ENCODE measurements at regions not wholly inside any gene's neighbourhood (a gene's known extent, or its start where the extent isn't known, plus 50 kb on each side); places are given as distances from the start of the nearest gene placed in this dataset.

DNA sequence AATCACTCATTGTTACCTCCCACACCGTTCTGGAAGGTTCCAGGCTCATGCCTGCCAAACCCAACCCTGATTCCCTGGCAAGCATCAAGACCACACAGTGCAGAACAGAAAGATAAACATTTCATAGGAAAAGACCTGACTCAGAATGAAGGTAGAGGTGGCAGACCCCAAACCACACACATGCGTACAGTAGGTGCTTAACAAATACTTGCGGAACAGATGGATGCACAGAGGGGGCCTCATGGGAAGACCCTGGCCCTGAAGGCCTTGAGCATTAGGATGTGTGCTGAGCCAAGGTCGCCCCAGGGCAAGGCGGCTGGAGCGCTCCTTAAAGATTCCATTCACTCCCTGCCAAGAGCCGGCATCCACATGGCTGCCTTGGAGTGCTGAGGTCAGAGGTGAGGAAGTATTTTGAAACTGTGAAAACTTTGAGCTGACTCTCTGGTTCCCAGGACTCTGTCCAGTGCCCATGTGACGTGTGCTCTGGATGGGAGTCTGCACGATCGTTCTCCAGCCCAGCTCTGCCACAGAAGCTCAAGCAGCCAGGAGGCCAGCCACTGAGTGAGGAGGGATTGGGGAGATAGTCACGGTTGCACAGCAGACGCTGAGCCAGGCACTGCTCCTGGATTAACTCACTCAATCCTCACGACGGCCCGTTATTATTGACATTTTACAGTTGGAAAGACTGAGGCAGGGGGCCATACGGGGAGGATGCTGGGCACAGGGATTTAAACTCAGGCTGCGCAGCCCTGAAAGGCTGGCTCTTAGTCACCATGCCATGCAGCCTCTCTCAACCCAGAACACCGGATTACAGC, 65.5 kb upstream of the AFDN start (continued):
- peak; percentile 70; the same call in 1 of the 2 replicates for TF ChIP-seq MIER3 (CRISPR knock-in tag; IDR thresholded peaks at IDR 0.05; ENCODE audit: borderline replicate concordance)
- TF ChIP-seq POLR2AphosphoS2 (IDR thresholded peaks at IDR 0.05; ENCODE audit: low read depth, low read length) = no peak
- TF ChIP-seq KLF12 (CRISPR knock-in tag; IDR thresholded peaks at IDR 0.05; ENCODE audit: borderline replicate concordance) = no peak
- TF ChIP-seq, protein P1, sequence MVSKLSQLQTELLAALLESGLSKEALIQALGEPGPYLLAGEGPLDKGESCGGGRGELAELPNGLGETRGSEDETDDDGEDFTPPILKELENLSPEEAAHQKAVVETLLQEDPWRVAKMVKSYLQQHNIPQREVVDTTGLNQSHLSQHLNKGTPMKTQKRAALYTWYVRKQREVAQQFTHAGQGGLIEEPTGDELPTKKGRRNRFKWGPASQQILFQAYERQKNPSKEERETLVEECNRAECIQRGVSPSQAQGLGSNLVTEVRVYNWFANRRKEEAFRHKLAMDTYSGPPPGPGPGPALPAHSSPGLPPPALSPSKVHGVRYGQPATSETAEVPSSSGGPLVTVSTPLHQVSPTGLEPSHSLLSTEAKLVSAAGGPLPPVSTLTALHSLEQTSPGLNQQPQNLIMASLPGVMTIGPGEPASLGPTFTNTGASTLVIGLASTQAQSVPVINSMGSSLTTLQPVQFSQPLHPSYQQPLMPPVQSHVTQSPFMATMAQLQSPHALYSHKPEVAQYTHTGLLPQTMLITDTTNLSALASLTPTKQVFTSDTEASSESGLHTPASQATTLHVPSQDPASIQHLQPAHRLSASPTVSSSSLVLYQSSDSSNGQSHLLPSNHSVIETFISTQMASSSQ (IDR thresholded peaks at IDR 0.05; ENCODE audit: low read depth) = no peak
- TF ChIP-seq, protein P1 (CRISPR knock-in tag; IDR thresholded peaks at IDR 0.05; ENCODE audit: borderline replicate concordance) = peak; percentile 57; the same call in 1 of the 2 replicates
- TF ChIP-seq MED1 (CRISPR knock-in tag; IDR thresholded peaks at IDR 0.05) = peak; percentile 85
- 0 out of 2 replicates have a peak, but pooled peaks have one; percentile 42 for TF ChIP-seq SATB2 (CRISPR knock-in tag; IDR thresholded peaks at IDR 0.05)
- TF ChIP-seq ARHGAP35 (CRISPR knock-in tag; IDR thresholded peaks at IDR 0.05; ENCODE audit: borderline replicate concordance) = peak; percentile 38; the same call in 1 of the 2 replicates
- no peak for TF ChIP-seq TCF7 (IDR thresholded peaks at IDR 0.05; ENCODE audit: low read depth)
- no peak for TF ChIP-seq HNRNPH1 (optimal IDR thresholded peaks at IDR 0.05; ENCODE audit: low read depth, low read length)
- TF ChIP-seq, protein P2, sequence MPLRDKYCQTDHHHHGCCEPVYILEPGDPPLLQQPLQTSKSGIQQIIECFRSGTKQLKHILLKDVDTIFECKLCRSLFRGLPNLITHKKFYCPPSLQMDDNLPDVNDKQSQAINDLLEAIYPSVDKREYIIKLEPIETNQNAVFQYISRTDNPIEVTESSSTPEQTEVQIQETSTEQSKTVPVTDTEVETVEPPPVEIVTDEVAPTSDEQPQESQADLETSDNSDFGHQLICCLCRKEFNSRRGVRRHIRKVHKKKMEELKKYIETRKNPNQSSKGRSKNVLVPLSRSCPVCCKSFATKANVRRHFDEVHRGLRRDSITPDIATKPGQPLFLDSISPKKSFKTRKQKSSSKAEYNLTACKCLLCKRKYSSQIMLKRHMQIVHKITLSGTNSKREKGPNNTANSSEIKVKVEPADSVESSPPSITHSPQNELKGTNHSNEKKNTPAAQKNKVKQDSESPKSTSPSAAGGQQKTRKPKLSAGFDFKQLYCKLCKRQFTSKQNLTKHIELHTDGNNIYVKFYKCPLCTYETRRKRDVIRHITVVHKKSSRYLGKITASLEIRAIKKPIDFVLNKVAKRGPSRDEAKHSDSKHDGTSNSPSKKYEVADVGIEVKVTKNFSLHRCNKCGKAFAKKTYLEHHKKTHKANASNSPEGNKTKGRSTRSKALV (CRISPR knock-in tag; IDR thresholded peaks at IDR 0.05) = no peak
- TF ChIP-seq ZSCAN22 (CRISPR knock-in tag; IDR thresholded peaks at IDR 0.05) = no peak
- TF ChIP-seq, protein P3, sequence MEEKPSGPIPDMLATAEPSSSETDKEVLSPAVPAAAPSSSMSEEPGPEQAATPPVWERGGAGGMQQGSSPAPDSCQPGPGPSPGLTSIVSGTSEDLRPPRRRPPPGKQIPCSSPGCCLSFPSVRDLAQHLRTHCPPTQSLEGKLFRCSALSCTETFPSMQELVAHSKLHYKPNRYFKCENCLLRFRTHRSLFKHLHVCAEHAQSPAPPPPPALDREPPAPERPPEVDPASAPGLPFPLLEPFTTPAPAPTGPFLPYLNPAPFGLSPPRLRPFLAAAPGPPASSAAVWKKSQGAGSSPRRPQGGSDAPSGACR (CRISPR knock-in tag; IDR thresholded peaks at IDR 0.05) = peak; percentile 43; the same call in 1 of the 2 replicates
- TF ChIP-seq AGO1 (IDR thresholded peaks at IDR 0.05; ENCODE audit: low read depth, low read length, poor library complexity, severe bottlenecking) = no peak
- TF ChIP-seq SPEN (CRISPR knock-in tag; IDR thresholded peaks at IDR 0.05; ENCODE audit: low read depth) = peak; percentile 82; the same call in 1 of the 2 replicates
- TF ChIP-seq ZNF841 (CRISPR knock-in tag; IDR thresholded peaks at IDR 0.05; ENCODE audit: borderline replicate concordance) = no peak
- TF ChIP-seq, protein P4, sequence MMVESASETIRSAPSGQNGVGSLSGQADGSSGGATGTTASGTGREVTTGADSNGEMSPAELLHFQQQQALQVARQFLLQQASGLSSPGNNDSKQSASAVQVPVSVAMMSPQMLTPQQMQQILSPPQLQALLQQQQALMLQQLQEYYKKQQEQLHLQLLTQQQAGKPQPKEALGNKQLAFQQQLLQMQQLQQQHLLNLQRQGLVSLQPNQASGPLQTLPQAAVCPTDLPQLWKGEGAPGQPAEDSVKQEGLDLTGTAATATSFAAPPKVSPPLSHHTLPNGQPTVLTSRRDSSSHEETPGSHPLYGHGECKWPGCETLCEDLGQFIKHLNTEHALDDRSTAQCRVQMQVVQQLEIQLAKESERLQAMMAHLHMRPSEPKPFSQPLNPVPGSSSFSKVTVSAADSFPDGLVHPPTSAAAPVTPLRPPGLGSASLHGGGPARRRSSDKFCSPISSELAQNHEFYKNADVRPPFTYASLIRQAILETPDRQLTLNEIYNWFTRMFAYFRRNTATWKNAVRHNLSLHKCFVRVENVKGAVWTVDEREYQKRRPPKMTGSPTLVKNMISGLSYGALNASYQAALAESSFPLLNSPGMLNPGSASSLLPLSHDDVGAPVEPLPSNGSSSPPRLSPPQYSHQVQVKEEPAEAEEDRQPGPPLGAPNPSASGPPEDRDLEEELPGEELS (CRISPR knock-in tag; IDR thresholded peaks at IDR 0.05) = peak; percentile 51
- TF ChIP-seq, protein P5, sequence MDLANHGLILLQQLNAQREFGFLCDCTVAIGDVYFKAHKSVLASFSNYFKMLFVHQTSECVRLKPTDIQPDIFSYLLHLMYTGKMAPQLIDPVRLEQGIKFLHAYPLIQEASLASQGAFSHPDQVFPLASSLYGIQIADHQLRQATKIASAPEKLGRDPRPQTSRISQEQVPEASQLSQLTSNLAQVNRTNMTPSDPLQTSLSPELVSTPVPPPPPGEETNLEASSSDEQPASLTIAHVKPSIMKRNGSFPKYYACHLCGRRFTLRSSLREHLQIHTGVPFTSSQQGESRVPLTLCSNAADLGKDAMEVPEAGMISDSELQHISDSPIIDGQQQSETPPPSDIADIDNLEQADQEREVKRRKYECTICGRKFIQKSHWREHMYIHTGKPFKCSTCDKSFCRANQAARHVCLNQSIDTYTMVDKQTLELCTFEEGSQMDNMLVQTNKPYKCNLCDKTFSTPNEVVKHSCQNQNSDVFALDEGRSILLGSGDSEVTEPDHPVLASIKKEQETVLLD (CRISPR knock-in tag; IDR thresholded peaks at IDR 0.05; ENCODE audit: low read depth) = no peak
- no peak; the same call in 1 of the 2 replicates for TF ChIP-seq PHF8 (CRISPR knock-in tag; IDR thresholded peaks at IDR 0.05)
